Epithelial cell of prostate (primary cell): ENCODE measurements at regions not wholly inside any gene's neighbourhood (a gene's known extent, or its start where the extent isn't known, plus 50 kb on each side); places are given as distances from the start of the nearest gene placed in this dataset.
A peak's percentile ranks its signal among the peaks of the same experiment; 100 is the strongest.

ENCODE experiments used
- DNase-seq: peaks from one replicate; pipeline ENCODE4 v3.0.0-alpha.2; 2011; ENCODE audit warnings: low read depth, low spot score
- H3K27ac ChIP-seq: fragments of 450-650 bp; 2 replicates; pipeline ENCODE4 v1.5.1; 2017; ENCODE audit warnings: mild to moderate bottlenecking

DNA sequence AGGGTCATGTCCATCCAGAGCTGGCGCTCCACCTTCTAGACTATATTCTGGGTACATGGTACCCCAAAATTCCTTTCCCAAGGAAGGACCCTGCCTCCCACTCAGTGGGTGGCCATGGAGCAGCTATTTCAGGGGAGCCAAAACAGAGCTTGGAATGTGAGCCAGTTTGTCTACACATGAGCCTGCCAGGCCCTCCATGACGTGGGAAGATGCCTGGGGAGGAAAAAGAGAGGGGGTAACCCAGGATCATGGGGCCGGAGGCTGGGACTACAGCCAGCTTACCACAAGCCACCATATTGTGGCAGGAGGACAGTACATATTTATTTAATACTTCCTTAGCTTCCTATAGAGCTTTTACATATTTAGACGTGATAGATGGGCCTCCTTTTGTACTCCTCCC lies 414.7 kb upstream of the TNP1 start:
- H3K27ac ChIP-seq, result no peak overlapping the region

GRCh38 chr2:217273851-217274250 lies 414.0 kb upstream of the TNP1 start:
- H3K27ac ChIP-seq, result no peak overlapping the region
- DNase-seq, result no peak

More for the DNA sequence above, 414.7 kb upstream of the TNP1 start:
- no peak for DNase-seq

DNA sequence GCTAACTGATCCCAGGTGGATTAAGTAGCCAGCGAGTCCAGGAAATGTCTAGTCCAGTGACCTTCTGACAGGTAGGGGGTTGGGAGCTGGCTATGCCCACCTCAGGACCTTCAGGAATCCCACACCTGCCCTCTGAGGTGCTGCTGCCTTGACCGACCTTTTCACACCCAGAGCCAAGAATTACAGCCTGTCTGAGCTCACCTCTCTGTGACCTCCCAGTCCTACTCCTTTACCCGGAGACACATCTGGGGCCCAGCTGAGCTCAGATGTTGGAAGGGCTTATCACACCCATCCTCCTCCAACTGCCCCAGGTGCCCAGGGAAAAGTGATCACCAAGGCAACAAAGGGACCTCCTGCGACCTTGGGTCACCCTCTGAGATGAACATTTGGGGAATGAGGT lies 413.3 kb upstream of the TNP1 start:
- DNase-seq, result no peak
- H3K27ac ChIP-seq, result no peak overlapping the region

GRCh38 chr2:217271813-217272212 lies 411.9 kb upstream of the TNP1 start:
- no peak overlapping the region for H3K27ac ChIP-seq
- DNase-seq, result peak; percentile 27

DNA sequence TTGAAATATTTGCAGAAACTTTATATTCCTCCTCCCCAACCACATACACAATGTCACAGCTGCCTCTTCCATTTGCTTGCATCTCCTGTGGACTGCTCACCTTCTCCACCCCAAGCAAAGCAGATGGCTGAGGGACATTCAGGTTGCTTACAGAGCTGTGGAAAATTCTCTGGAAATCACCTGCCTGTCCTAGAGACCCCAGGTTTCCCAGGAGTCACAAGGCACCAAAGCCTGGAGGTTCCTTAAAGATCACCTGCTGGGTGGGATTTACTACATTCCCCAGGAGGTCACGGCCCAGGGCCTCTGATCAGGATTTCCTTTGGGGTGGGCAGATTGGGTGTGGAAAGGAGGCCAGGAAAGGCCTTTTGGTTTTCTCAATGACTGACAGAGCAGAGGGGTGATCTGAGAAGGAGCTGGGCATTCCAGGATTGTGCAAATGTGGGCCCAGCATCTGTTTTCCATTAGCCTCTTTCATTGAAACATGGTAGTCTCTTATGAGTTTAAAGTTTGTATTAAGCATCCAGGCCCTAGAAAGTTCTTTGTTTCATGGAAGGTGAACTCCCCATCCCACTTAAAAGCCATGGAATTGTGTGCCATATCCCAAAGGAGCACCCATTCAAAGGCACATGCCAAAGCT lies 410.7 kb upstream of the TNP1 start:
- no peak overlapping the region for H3K27ac ChIP-seq
- DNase-seq, result no peak

GRCh38 chr2:217269701-217270484 lies 410.0 kb upstream of the TNP1 start:
- DNase-seq, result no peak

DNA sequence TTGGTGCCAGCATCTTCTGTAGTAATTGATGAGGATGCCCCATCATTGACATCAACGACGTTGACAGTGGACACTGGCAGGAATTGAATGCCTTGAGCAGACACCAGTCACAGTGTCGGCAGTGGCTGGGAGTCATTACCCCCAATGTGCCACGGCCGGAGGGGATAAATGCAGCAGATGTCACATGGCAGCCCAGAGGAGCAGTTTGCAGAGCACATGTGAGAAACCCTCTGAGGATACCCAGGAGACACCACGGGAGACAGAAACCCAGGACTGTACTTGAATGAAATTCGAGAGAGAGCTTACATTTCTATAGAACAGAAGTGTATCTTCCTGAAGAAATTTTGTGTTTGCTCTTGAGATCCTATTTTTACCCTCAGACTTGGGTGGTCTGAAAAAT lies 409.1 kb upstream of the TNP1 start:
- H3K27ac ChIP-seq, result no peak overlapping the region
- DNase-seq, result no peak

More at GRCh38 chr2:217269701-217270484, 410.0 kb upstream of the TNP1 start:
- H3K27ac ChIP-seq, result no peak overlapping the region

- DNase-seq, result no peak
Measured at GRCh38 chr2:217267758-217268157, 407.9 kb upstream of the TNP1 start.

GRCh38 chr2:217263756-217264155 lies 403.9 kb upstream of the TNP1 start:
- no peak for DNase-seq

More at GRCh38 chr2:217267758-217268157, 407.9 kb upstream of the TNP1 start:
- H3K27ac ChIP-seq, result no peak overlapping the region

DNA sequence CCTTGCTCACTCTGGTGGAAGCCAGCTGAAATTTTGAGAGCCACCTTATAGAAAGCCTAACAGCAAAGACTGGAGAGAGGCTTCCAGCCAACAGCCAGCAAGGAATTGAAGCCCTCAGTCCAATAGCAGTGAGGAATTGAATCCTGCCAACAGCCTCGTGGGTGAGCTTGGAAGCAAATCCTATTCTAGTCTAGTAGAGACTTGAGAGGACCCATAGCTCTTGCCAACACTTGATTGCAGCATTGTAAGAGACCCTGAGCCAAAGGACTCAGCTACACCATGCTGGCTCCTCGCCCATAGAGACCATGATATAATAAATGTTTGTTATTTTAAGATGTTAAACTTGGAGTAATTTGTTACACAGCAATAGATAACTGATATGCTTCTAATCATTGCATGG lies 403.0 kb upstream of the TNP1 start:
- no peak for DNase-seq
- H3K27ac ChIP-seq, result no peak overlapping the region

More at GRCh38 chr2:217263756-217264155, 403.9 kb upstream of the TNP1 start:
- no peak overlapping the region for H3K27ac ChIP-seq

GRCh38 chr2:217261452-217261851 lies 401.6 kb upstream of the TNP1 start:
- no peak for DNase-seq
- no peak overlapping the region for H3K27ac ChIP-seq

- no peak for DNase-seq
- H3K27ac ChIP-seq, result no peak overlapping the region
Measured at GRCh38 chr2:217260441-217261115, 400.7 kb upstream of the TNP1 start.

DNA sequence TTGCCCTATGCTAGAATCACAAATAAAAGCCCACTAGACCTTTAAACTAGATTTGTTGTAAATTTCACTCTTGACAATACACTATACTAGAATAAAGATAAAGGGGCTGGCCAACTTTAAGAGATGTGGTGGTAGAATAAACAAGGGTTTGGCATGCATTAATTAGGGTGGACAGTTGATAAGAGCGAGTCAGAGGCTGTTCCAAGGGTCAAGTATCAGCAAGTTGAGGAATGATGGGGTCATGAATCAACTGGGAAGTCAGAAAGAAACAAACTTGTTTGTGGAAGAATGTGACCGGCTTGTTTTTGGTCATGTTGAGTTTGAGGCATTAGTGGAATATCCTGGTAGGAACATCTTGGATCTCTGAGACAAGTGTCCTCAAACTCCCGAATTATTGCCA lies 398.3 kb upstream of the TNP1 start:
- no peak for DNase-seq
- H3K27ac ChIP-seq, result no peak overlapping the region

GRCh38 chr2:217256251-217256650 lies 396.4 kb upstream of the TNP1 start:
- H3K27ac ChIP-seq, result no peak overlapping the region
- DNase-seq, result no peak

DNA sequence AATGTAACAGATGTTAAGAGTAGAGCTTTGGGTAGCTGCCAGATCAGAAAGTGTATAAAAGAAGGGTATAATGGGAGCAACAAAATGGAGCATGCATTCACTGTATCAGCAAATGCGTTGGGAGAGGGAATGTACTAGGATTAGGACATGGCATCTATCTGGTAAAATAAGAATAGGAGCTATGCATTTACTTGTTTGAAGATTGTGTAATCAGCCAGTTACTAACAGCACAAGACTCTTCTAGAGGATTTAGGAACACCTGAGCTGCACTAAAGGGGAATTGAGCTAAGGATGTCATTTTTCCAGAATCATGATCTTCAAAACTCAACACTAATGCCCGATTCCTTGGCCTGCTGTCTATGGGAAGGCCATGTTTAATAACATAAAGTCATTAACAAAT lies 394.2 kb upstream of the TNP1 start:
- DNase-seq, result no peak
- no peak overlapping the region for H3K27ac ChIP-seq

DNA sequence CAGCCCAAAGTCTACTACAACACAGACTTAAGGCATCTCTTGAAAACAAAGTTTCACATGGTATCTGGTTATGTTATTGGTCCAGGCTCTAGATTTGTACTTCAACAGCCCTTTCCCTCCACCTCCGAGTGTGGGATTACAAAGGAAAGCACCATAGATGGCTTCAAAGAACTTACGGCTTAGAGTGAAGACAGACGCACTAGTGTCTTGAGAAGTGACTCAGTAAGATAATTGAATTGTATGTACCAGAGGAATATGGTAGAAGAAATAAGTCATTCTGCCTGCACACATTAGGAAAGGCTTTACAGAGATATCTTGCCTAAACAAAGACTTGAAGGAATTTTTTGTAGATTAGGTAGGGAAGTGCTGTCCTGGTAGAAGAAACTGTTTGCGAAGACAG lies 392.3 kb upstream of the TNP1 start:
- H3K27ac ChIP-seq, result no peak overlapping the region

DNA sequence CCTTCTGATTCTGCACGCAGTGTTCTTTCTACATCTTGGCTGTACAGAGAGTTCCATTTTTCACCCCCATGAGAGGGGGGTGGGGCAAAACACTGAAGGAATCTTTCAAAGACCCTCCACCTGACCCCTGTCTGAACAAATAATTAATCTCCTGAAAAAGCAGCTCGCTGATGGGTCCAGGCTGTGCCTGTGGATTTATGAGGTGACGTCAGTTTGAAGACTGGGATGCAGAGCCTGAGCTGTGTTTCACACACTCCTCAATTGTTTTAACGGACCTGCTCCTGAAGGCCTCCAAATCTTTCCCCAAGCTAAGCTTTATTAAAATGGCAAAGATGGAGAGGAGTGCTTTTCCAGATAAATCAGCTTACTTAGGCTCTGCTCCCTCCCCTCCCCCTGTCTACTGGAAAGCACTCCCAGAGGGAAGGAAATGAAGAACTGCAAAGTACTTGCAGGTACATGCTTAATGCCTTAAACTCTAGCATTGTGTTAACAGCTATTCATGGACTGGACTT lies 390.2 kb upstream of the TNP1 start:
- DNase-seq, result no peak
- no peak overlapping the region for H3K27ac ChIP-seq

More for the DNA sequence above, 392.3 kb upstream of the TNP1 start:
- DNase-seq, result no peak

DNA sequence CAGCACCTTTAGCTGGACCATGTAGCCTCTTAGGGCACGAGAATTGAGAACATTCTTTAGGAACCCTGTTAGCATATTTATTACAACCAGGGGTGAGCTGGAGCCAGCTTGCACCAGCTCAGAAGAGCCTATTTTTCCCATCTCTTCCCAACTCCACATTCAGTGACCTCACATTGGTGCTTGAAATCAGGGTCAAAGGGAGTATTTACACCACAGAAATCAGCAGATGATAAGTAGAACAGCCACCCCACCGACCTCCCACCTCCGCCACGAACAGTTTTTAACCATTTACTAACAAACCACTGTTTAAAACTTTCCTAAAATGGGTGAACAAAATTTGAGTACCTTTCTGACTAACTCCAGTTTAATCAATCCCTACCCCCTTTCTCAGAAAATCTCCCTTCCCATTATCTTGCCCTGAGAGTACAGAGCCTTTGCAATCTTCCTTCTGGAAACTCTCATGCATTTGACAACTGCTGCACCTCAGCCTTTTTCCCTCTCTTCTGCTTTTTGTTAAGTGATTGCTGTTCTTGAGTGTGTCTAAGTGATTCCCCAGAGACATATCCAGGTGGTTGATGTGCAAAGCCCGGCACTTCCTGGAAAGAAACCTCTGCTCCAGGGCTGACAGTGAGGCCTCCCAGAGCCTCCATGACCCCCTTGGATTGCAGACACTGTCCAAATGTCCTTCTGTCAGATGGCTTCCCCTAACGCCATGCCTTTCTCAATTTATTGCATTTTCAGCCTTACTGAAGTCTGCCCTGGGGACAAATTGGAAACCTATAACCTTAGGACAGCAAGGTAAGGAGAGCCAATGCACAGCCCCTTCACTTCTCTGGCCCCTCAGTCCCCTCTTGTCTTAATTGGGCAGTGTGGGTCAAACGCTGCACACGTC lies 389.5 kb upstream of the TNP1 start:
- DNase-seq, result no peak
- no peak overlapping the region for H3K27ac ChIP-seq

GRCh38 chr2:217248312-217248935 lies 388.6 kb upstream of the TNP1 start:
- H3K27ac ChIP-seq, result no peak overlapping the region
- no peak for DNase-seq

GRCh38 chr2:217247476-217247875 lies 387.6 kb upstream of the TNP1 start:
- DNase-seq, result no peak
- no peak overlapping the region for H3K27ac ChIP-seq
